ENCODE measurements at regions not wholly inside any gene's neighbourhood (a gene's known extent, or its start where the extent isn't known, plus 50 kb on each side); places are given as distances from the start of the nearest gene placed in this dataset.

DNA sequence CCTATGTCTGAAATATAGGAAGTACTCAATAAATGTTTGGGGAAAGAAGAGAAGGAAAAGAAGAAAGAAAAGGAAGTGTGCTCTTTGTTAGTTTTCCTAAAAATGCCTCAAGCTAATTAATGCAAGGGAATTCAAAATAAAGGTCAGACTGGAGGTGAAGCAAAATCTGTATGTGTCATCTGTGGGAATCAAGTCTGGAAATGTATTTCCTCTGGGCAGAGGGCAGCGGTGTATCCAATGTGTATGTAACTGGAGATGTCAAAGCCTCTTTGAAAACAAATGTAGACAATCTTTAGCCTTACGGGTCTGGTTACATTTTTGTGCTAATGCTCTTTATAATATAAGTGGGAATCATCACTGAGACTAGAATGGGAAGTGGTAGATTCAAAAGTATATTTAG is 471.4 kb downstream of the MAN2A1 start:
- TF ChIP-seq, protein P1, sequence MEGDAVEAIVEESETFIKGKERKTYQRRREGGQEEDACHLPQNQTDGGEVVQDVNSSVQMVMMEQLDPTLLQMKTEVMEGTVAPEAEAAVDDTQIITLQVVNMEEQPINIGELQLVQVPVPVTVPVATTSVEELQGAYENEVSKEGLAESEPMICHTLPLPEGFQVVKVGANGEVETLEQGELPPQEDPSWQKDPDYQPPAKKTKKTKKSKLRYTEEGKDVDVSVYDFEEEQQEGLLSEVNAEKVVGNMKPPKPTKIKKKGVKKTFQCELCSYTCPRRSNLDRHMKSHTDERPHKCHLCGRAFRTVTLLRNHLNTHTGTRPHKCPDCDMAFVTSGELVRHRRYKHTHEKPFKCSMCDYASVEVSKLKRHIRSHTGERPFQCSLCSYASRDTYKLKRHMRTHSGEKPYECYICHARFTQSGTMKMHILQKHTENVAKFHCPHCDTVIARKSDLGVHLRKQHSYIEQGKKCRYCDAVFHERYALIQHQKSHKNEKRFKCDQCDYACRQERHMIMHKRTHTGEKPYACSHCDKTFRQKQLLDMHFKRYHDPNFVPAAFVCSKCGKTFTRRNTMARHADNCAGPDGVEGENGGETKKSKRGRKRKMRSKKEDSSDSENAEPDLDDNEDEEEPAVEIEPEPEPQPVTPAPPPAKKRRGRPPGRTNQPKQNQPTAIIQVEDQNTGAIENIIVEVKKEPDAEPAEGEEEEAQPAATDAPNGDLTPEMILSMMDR (conservative IDR thresholded peaks at IDR 0.05; ENCODE audit: low read length): no peak
- no peak for TF ChIP-seq EZH2phosphoT487 (IDR thresholded peaks at IDR 0.05; ENCODE audit: borderline replicate concordance, low read depth, low read length)
